H9 (cell line): ENCODE measurements at regions not wholly inside any gene's neighbourhood (a gene's known extent, or its start where the extent isn't known, plus 50 kb on each side); places are given as distances from the start of the nearest gene placed in this dataset.

ENCODE experiments used
- DNase-seq: peaks from one replicate; pipeline ENCODE4 v3.0.0-alpha.2; 2017
- H2AFZ ChIP-seq: one replicate; pipeline ENCODE4 v1.6.1; 2013; ENCODE audit warnings: mild to moderate bottlenecking, low read length, control low read depth, moderate library complexity
- H2AK5ac ChIP-seq: 2 replicates; pipeline ENCODE4 v1.6.1; 2013; ENCODE audit warnings: low read length, control low read depth, mixed read lengths; ENCODE audit not compliant: insufficient read length
- H2BK120ac ChIP-seq: one replicate; pipeline ENCODE4 v1.6.1; 2013; ENCODE audit warnings: low read depth, mild to moderate bottlenecking, low read length, control low read depth, inconsistent platforms; ENCODE audit not compliant: poor library complexity, severe bottlenecking
- H2BK12ac ChIP-seq: 2 replicates; pipeline ENCODE4 v1.6.1; 2013; ENCODE audit warnings: low read length, control low read depth, mixed read lengths, low read depth; ENCODE audit not compliant: insufficient read length
- H2BK15ac ChIP-seq: 2 replicates; pipeline ENCODE4 v1.6.1; 2013; ENCODE audit warnings: low read depth, low read length, control low read depth
- H2BK20ac ChIP-seq: one replicate; pipeline ENCODE4 v1.6.1; 2013; ENCODE audit warnings: low read depth, mild to moderate bottlenecking, low read length, control low read depth, inconsistent platforms; ENCODE audit not compliant: poor library complexity, severe bottlenecking
- H2BK5ac ChIP-seq: 2 replicates; pipeline ENCODE4 v1.6.1; 2013; ENCODE audit warnings: low read length, control low read depth, mixed read lengths; ENCODE audit not compliant: insufficient read length
- H3K14ac ChIP-seq: 2 replicates; pipeline ENCODE4 v1.6.1; 2013; ENCODE audit warnings: low read length, control low read depth; ENCODE audit not compliant: insufficient read depth
- H3K18ac ChIP-seq: 2 replicates; pipeline ENCODE4 v1.6.1; 2013; ENCODE audit warnings: low read depth, mild to moderate bottlenecking, mixed read lengths, low read length, control low read depth; ENCODE audit not compliant: insufficient read length
- H3K23ac ChIP-seq: 2 replicates; pipeline ENCODE4 v1.6.1; 2013; ENCODE audit warnings: low read length, control low read depth, mixed read lengths, low read depth; ENCODE audit not compliant: insufficient read length
- H3K23me2 ChIP-seq: 2 replicates; pipeline ENCODE4 v1.6.1; 2013; ENCODE audit warnings: low read depth, mild to moderate bottlenecking, mixed read lengths, low read length, control low read depth; ENCODE audit not compliant: insufficient read length, poor library complexity, severe bottlenecking
- H3K27ac ChIP-seq: 2 replicates; pipeline ENCODE4 v1.5.1; 2013; ENCODE audit warnings: low read length, control low read depth, mixed read lengths, low read depth; ENCODE audit not compliant: insufficient read length
- H3K27me3 ChIP-seq: 2 replicates; pipeline ENCODE4 v1.6.1; 2013; ENCODE audit warnings: low read length, control low read depth, inconsistent platforms; ENCODE audit not compliant: insufficient read depth
- H3K4ac ChIP-seq: 2 replicates; pipeline ENCODE4 v1.6.1; 2013; ENCODE audit warnings: low read depth, mild to moderate bottlenecking, control low read depth, inconsistent platforms, low read length, moderate library complexity
- H3K4me1 ChIP-seq: 2 replicates; pipeline ENCODE4 v1.6.1; 2013; ENCODE audit warnings: low read length, control low read depth, inconsistent platforms; ENCODE audit not compliant: insufficient read depth
- H3K4me2 ChIP-seq: 2 replicates; pipeline ENCODE4 v1.6.1; 2013; ENCODE audit warnings: low read length, control low read depth, mixed read lengths; ENCODE audit not compliant: insufficient read length, insufficient read depth
- H3K56ac ChIP-seq: 2 replicates; pipeline ENCODE4 v1.6.1; 2013; ENCODE audit warnings: low read depth, mild to moderate bottlenecking, mixed read lengths, low read length, control low read depth; ENCODE audit not compliant: insufficient read length
- H3K79me1 ChIP-seq: 2 replicates; pipeline ENCODE4 v1.6.1; 2013; ENCODE audit warnings: low read depth, mild to moderate bottlenecking, moderate library complexity, low read length, control low read depth, inconsistent platforms; ENCODE audit not compliant: insufficient read depth, poor library complexity, severe bottlenecking
- H3K79me2 ChIP-seq: 2 replicates; pipeline ENCODE4 v1.6.1; 2013; ENCODE audit warnings: low read length, control low read depth, inconsistent platforms; ENCODE audit not compliant: insufficient read depth
- H3K9ac ChIP-seq: 2 replicates; pipeline ENCODE4 v1.6.1; 2013; ENCODE audit warnings: low read length, control low read depth, mixed read lengths; ENCODE audit not compliant: insufficient read length; ENCODE audit errors: extremely low read depth
- H3K9me3 ChIP-seq: one replicate; pipeline ENCODE4 v1.6.1; 2013; ENCODE audit warnings: low read depth, low read length, inconsistent platforms; ENCODE audit not compliant: control insufficient read depth
- H3T11ph ChIP-seq: one replicate; pipeline ENCODE4 v1.6.1; 2013; ENCODE audit warnings: mild to moderate bottlenecking, low read length, control low read depth, inconsistent platforms
- H4K20me1 ChIP-seq: one replicate; pipeline ENCODE4 v1.6.1; 2013; ENCODE audit not compliant: control insufficient read depth, insufficient read length, insufficient read depth
- H4K5ac ChIP-seq: 2 replicates; pipeline ENCODE4 v1.6.1; 2013; ENCODE audit warnings: low read depth, mild to moderate bottlenecking, mixed read lengths, low read length, control low read depth; ENCODE audit not compliant: insufficient read length
- H4K8ac ChIP-seq: replicated peaks from 2 replicates; pipeline ENCODE4 v1.6.1; 2013; ENCODE audit warnings: low read length, control low read depth, mixed read lengths, low read depth; ENCODE audit not compliant: insufficient read length
- H4K91ac ChIP-seq: 2 replicates; pipeline ENCODE4 v1.6.1; 2013; ENCODE audit warnings: low read depth, mild to moderate bottlenecking, moderate library complexity, mixed read lengths, low read length, control low read depth; ENCODE audit not compliant: insufficient read length
- H3K27ac Mint-ChIP-seq, 3 experiments: 2 replicates in 2 of 3; 3 replicates in 1 of 3; pipeline ENCODE4 v1.8.0; 2020 to 2021; ENCODE audit warnings: mixed read lengths in 3 of 3, mild to moderate bottlenecking in 1 of 3, moderate library complexity in 1 of 3
- H3K27me3 Mint-ChIP-seq: 2 replicates; pipeline ENCODE4 v1.8.0; 2021; ENCODE audit warnings: low read depth, mild to moderate bottlenecking, moderate library complexity, mixed read lengths
- H3K36me3 Mint-ChIP-seq, 3 experiments: 2 replicates in 2 of 3; 3 replicates in 1 of 3; pipeline ENCODE4 v1.8.0; 2020 to 2021; ENCODE audit warnings: low read depth in 3 of 3, mixed read lengths in 3 of 3; ENCODE audit not compliant: insufficient read depth in 1 of 3
- H3K4me1 Mint-ChIP-seq, 2 experiments: 2 replicates each; pipeline ENCODE4 v1.8.0; 2020; ENCODE audit warnings: mixed read lengths in 2 of 2
- H3K4me3 Mint-ChIP-seq, 2 experiments: 2 replicates in 1 of 2; 3 replicates in 1 of 2; pipeline ENCODE4 v1.8.0; 2020 to 2021; ENCODE audit warnings: mild to moderate bottlenecking in 2 of 2, mixed read lengths in 2 of 2, moderate library complexity in 1 of 2
- H3K9me3 Mint-ChIP-seq, 2 experiments: 2 replicates in 1 of 2; 3 replicates in 1 of 2; pipeline ENCODE4 v1.8.0; 2020; ENCODE audit warnings: mild to moderate bottlenecking in 2 of 2, mixed read lengths in 2 of 2, moderate library complexity in 1 of 2
- WGBS: extraction: QIAGEN DNeasy Blood & Tissue Kit; methylation state at CpG from one replicate; pipeline ENCODE4 v1.1.7; 2013; ENCODE audit warnings: missing lambda C conversion rate, low lambda C conversion rate, mixed read lengths; ENCODE audit not compliant: insufficient read length; ENCODE audit errors: extremely low coverage; 5-methylcytosine and 5-hydroxymethylcytosine counted together
- TF ChIP-seq, protein P1 (sequence below): fragments of 200-600 bp; sonication (generic); conservative IDR thresholded peaks from 3 replicates; pipeline ENCODE4 v1.8.0; 2021; ENCODE audit warnings: antibody characterized with exemption, mild to moderate bottlenecking

DNA sequence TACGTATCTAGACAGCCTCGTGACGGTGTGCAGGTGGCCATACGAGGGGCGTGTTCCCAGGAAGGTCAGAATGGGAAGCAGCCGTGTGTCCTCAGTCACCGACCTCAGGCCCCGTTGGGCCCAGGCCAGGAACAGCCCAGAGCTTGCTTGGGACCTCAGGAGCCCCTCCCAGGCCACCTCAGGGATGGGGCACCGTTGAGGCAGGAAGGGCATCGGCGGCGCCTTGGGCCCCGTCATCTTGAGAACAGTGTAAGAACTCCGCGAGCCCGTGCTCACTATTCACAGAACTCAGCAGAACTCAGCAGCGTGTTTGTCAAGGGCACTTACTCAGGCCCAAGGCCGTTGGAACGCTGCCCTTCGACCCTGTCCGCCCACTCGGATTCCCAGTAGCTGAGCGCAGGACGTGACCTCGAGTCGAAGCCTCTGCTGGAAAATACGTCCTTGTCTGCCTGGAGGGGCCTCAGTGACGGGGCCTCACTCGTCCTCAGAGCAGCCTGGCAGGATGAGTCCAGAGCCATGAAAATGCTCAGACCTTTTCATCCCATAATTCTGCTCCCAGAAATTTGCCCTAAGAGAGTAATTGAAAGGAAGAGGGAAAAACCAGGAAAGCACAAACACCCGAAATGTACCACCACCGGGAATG is 1134.8 kb downstream of the BRD1 start:
- no peak overlapping the region for H3T11ph ChIP-seq
- no peak overlapping the region for H3K9ac ChIP-seq
- no peaks in the 10 kb centered on the region for H3K79me1 ChIP-seq
- no peak overlapping the region for H2BK15ac ChIP-seq
- H4K20me1 ChIP-seq = no peaks in the 10 kb centered on the region
- no peak overlapping the region for H2AK5ac ChIP-seq
- H3K18ac ChIP-seq = no peak overlapping the region
- no peak overlapping the region for H4K8ac ChIP-seq
- no peaks in the 10 kb centered on the region for H3K27me3 ChIP-seq
- no peak overlapping the region for H3K4me2 ChIP-seq
- Mint-ChIP-seq H3K4me3 (peak overlapping the region in 1 of 2 experiments; percentile 39; a peak in 1 of 5 replicates), H3K27me3 (no peaks in the 10 kb centered on the region), H3K27ac (peak overlapping the region in 1 of 3 experiments; percentile 85; a peak in 3 of 7 replicates), H3K4me1 (no peaks in the 10 kb centered on the region), H3K36me3 (no peaks in the 10 kb centered on the region), H3K9me3 (no peaks in the 10 kb centered on the region; a peak in 1 of 5 replicates)
- no peak overlapping the region for H3K4ac ChIP-seq
- WGBS = no CpG with 5 or more reads among the region's 31 CpGs
- no peak overlapping the region for H2BK120ac ChIP-seq
- TF ChIP-seq, protein P1, sequence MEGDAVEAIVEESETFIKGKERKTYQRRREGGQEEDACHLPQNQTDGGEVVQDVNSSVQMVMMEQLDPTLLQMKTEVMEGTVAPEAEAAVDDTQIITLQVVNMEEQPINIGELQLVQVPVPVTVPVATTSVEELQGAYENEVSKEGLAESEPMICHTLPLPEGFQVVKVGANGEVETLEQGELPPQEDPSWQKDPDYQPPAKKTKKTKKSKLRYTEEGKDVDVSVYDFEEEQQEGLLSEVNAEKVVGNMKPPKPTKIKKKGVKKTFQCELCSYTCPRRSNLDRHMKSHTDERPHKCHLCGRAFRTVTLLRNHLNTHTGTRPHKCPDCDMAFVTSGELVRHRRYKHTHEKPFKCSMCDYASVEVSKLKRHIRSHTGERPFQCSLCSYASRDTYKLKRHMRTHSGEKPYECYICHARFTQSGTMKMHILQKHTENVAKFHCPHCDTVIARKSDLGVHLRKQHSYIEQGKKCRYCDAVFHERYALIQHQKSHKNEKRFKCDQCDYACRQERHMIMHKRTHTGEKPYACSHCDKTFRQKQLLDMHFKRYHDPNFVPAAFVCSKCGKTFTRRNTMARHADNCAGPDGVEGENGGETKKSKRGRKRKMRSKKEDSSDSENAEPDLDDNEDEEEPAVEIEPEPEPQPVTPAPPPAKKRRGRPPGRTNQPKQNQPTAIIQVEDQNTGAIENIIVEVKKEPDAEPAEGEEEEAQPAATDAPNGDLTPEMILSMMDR = no peak
- no peak overlapping the region for H2BK20ac ChIP-seq
- no peaks in the 10 kb centered on the region for H3K79me2 ChIP-seq
- H2BK5ac ChIP-seq = no peak overlapping the region
- H2BK12ac ChIP-seq = no peak overlapping the region
- no peaks in the 10 kb centered on the region for H3K4me1 ChIP-seq
- no peak overlapping the region for H3K23ac ChIP-seq
- H3K14ac ChIP-seq = peak overlapping the region; percentile 50; the same call in 1 of the 2 replicates
- no peak overlapping the region for H3K27ac ChIP-seq
- H3K23me2 ChIP-seq = peaks cover 3% of the 10 kb centered on the region
- H3K56ac ChIP-seq = no peak overlapping the region
- no peak overlapping the region for H4K91ac ChIP-seq
- no peak overlapping the region for H4K5ac ChIP-seq
- no peak overlapping the region for H2AFZ ChIP-seq
- no peaks in the 10 kb centered on the region for H3K9me3 ChIP-seq
- DNase-seq = no peak
